ENCODE measurements at regions not wholly inside any gene's neighbourhood (a gene's known extent, or its start where the extent isn't known, plus 50 kb on each side); places are given as distances from the start of the nearest gene placed in this dataset.

GRCh38 chr16:48845261-48845660 is 235.3 kb upstream of the N4BP1 start:
- no peak overlapping the region for H3K9ac ChIP-seq
- H3K4me1 ChIP-seq (ENCODE audit: control insufficient read depth in 1 of 2, insufficient read depth in 2 of 2, low read depth in 1 of 2, low read length in 1 of 2) = no peaks in the 10 kb centered on the region
- no peak overlapping the region for H2AFZ ChIP-seq (ENCODE audit: low read depth)
- H3K4me3 ChIP-seq (ENCODE audit: low read depth in 2 of 2, low read length in 1 of 2) = no peak overlapping the region
- no peaks in the 10 kb centered on the region for H4K20me1 ChIP-seq (ENCODE audit: insufficient read depth)
- WGBS (ENCODE audit: low lambda C conversion rate) = 0% methylated on average over 2 of the region's 2 CpGs
- H3K36me3 ChIP-seq (replicated peaks in 1 of 2; ENCODE audit: control insufficient read depth in 1 of 2, insufficient read depth in 2 of 2, low read length in 1 of 2) = no peaks in the 10 kb centered on the region
- ChIA-PET CTCF (interaction anchor here (1.0 to 1.8 kb wide), 4 partner anchors 9 to 31 kb away, joined by 3 to 4 read pairs (median 3); no protein-coding TSS in a partner anchor), POLR2A (no interaction called here)
- H3K4me2 ChIP-seq = no peak overlapping the region
- TF ChIP-seq CHD2 (IDR thresholded peaks at IDR 0.05; ENCODE audit: low read length, partially characterized antibody) (no peak), USF1 (IDR thresholded peaks at IDR 0.05; ENCODE audit: borderline replicate concordance, low read depth) (no peak), ZBTB33 (IDR thresholded peaks at IDR 0.05; ENCODE audit: borderline replicate concordance, low read depth) (no peak), TEAD4 (IDR thresholded peaks at IDR 0.05; ENCODE audit: borderline replicate concordance, insufficient read depth) (no peak), FOSL2 (IDR thresholded peaks at IDR 0.05; ENCODE audit: borderline replicate concordance, low read depth) (no peak), MEF2A (IDR thresholded peaks at IDR 0.05; ENCODE audit: borderline replicate concordance, low read depth) (no peak), TAF1 (IDR thresholded peaks at IDR 0.05; ENCODE audit: borderline replicate concordance, low read depth, low read length) (no peak), FOXM1 (IDR thresholded peaks at IDR 0.05; ENCODE audit: low read depth) (no peak), NFIC (IDR thresholded peaks at IDR 0.05; ENCODE audit: borderline replicate concordance) (no peak), POLR2AphosphoS5 (IDR thresholded peaks at IDR 0.05; ENCODE audit: low read depth, low read length) (no peak), FOXJ3 (CRISPR knock-in tag; IDR thresholded peaks at IDR 0.05) (no peak)
- H3K27me3 ChIP-seq (ENCODE audit: insufficient read depth) = no peaks in the 10 kb centered on the region
- no peaks in the 10 kb centered on the region for H3K9me2 ChIP-seq
- no peaks in the 10 kb centered on the region for H3F3A ChIP-seq (replicated peaks; ENCODE audit: insufficient read depth)
- no peak overlapping the region for H3K27ac ChIP-seq (ENCODE audit: low read depth in 2 of 2, low read length in 1 of 2)
- H3K79me2 ChIP-seq (ENCODE audit: insufficient read depth) = no peaks in the 10 kb centered on the region
- no peak for DNase-seq
- H3K9me3 ChIP-seq = no peaks in the 10 kb centered on the region

GRCh38 chr16:48838349-48838748 is 228.4 kb upstream of the N4BP1 start:
- H3K36me3 ChIP-seq (replicated peaks in 1 of 2; ENCODE audit: control insufficient read depth in 1 of 2, insufficient read depth in 2 of 2, low read length in 1 of 2) = no peaks in the 10 kb centered on the region
- POLR2A ChIA-PET = no interaction called here
- no peaks in the 10 kb centered on the region for H3F3A ChIP-seq (replicated peaks; ENCODE audit: insufficient read depth)
- H3K9me2 ChIP-seq = no peaks in the 10 kb centered on the region
- H3K79me2 ChIP-seq (ENCODE audit: insufficient read depth) = no peaks in the 10 kb centered on the region
- no peaks in the 10 kb centered on the region for H4K20me1 ChIP-seq (ENCODE audit: insufficient read depth)
- H3K4me1 ChIP-seq (ENCODE audit: control insufficient read depth in 1 of 2, insufficient read depth in 2 of 2, low read depth in 1 of 2, low read length in 1 of 2) = no peaks in the 10 kb centered on the region
- DNase-seq = no peak
- no peak overlapping the region for H3K4me3 ChIP-seq (ENCODE audit: low read depth in 2 of 2, low read length in 1 of 2)
- no peak for TF ChIP-seq YY1 (IDR thresholded peaks at IDR 0.05; ENCODE audit: low read depth)
- no peak for TF ChIP-seq TEAD4 (IDR thresholded peaks at IDR 0.05; ENCODE audit: borderline replicate concordance, insufficient read depth)
- no peak for TF ChIP-seq REST (IDR thresholded peaks at IDR 0.05; ENCODE audit: low read depth, low read length)
- TF ChIP-seq FOSL2 (IDR thresholded peaks at IDR 0.05; ENCODE audit: borderline replicate concordance, low read depth) = no peak
- TF ChIP-seq RCOR1 (IDR thresholded peaks at IDR 0.05; ENCODE audit: low read length) = no peak
- no peak for TF ChIP-seq TCF12 (IDR thresholded peaks at IDR 0.05)
- no peak for TF ChIP-seq POLR2AphosphoS5 (IDR thresholded peaks at IDR 0.05; ENCODE audit: low read depth, low read length)
- TF ChIP-seq SIN3A (IDR thresholded peaks at IDR 0.05; ENCODE audit: borderline replicate concordance, low read depth, low read length) = no peak
- CTCF ChIA-PET = interaction anchor here (0.8 kb wide), 1 partner anchor 26 kb away, joined by 3 read pairs; no protein-coding TSS in a partner anchor
- no peak overlapping the region for H3K27ac ChIP-seq (ENCODE audit: low read depth in 2 of 2, low read length in 1 of 2)
- 6% methylated on average over 1 of the region's 1 CpG for WGBS (ENCODE audit: low lambda C conversion rate)
- H3K27me3 ChIP-seq (ENCODE audit: insufficient read depth) = no peaks in the 10 kb centered on the region
- H2AFZ ChIP-seq (ENCODE audit: low read depth) = no peak overlapping the region
- H3K9me3 ChIP-seq = no peaks in the 10 kb centered on the region
- no peak overlapping the region for H3K9ac ChIP-seq
- no peak overlapping the region for H3K4me2 ChIP-seq
